HL-60 (cell line): ENCODE measurements at regions not wholly inside any gene's neighbourhood (a gene's known extent, or its start where the extent isn't known, plus 50 kb on each side); places are given as distances from the start of the nearest gene placed in this dataset.

Experiments
- POLR2AphosphoS5 ChIP-seq: IDR thresholded peaks from 2 replicates; pipeline ENCODE4 v1.6.1; 2012; ENCODE audit warnings: low read depth
- TF ChIP-seq, protein P1 (sequence below): IDR thresholded peaks from one replicate; pipeline ENCODE4 v1.5.1; 2011; ENCODE audit warnings: low read length, control low read depth, inconsistent platforms; ENCODE audit not compliant: insufficient read depth
- TF ChIP-seq, protein P2 (sequence below): IDR thresholded peaks from 2 replicates; pipeline ENCODE4 v1.6.1; 2012; ENCODE audit warnings: low read depth; ENCODE audit not compliant: insufficient replicate concordance

DNA sequence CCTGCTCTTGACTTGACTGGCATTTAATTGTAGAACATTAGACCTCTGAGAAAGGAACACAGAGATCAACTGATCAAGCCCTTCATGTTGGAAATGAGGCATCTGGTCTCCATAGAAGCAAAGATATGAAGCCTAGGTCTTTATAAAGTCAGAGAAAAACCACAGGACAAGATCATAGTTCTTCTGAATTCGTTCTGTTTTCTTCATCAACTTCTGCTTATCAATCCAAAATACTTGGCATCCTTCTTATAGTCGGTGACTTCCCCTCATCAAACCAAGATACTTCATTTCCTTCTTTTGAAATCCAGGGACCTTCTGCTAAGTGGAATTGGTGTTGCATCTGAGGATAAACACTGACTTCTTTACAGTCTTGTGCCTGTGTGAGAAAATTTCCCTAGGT is 77.1 kb upstream of the PRKCQ start:
- TF ChIP-seq, protein P1, sequence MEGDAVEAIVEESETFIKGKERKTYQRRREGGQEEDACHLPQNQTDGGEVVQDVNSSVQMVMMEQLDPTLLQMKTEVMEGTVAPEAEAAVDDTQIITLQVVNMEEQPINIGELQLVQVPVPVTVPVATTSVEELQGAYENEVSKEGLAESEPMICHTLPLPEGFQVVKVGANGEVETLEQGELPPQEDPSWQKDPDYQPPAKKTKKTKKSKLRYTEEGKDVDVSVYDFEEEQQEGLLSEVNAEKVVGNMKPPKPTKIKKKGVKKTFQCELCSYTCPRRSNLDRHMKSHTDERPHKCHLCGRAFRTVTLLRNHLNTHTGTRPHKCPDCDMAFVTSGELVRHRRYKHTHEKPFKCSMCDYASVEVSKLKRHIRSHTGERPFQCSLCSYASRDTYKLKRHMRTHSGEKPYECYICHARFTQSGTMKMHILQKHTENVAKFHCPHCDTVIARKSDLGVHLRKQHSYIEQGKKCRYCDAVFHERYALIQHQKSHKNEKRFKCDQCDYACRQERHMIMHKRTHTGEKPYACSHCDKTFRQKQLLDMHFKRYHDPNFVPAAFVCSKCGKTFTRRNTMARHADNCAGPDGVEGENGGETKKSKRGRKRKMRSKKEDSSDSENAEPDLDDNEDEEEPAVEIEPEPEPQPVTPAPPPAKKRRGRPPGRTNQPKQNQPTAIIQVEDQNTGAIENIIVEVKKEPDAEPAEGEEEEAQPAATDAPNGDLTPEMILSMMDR = no peak
- TF ChIP-seq, protein P2, sequence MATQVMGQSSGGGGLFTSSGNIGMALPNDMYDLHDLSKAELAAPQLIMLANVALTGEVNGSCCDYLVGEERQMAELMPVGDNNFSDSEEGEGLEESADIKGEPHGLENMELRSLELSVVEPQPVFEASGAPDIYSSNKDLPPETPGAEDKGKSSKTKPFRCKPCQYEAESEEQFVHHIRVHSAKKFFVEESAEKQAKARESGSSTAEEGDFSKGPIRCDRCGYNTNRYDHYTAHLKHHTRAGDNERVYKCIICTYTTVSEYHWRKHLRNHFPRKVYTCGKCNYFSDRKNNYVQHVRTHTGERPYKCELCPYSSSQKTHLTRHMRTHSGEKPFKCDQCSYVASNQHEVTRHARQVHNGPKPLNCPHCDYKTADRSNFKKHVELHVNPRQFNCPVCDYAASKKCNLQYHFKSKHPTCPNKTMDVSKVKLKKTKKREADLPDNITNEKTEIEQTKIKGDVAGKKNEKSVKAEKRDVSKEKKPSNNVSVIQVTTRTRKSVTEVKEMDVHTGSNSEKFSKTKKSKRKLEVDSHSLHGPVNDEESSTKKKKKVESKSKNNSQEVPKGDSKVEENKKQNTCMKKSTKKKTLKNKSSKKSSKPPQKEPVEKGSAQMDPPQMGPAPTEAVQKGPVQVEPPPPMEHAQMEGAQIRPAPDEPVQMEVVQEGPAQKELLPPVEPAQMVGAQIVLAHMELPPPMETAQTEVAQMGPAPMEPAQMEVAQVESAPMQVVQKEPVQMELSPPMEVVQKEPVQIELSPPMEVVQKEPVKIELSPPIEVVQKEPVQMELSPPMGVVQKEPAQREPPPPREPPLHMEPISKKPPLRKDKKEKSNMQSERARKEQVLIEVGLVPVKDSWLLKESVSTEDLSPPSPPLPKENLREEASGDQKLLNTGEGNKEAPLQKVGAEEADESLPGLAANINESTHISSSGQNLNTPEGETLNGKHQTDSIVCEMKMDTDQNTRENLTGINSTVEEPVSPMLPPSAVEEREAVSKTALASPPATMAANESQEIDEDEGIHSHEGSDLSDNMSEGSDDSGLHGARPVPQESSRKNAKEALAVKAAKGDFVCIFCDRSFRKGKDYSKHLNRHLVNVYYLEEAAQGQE = no peak
- TF ChIP-seq POLR2AphosphoS5 = no peak
